ENCODE measurements at regions not wholly inside any gene's neighbourhood (a gene's known extent, or its start where the extent isn't known, plus 50 kb on each side); places are given as distances from the start of the nearest gene placed in this dataset.
"Not testable (repeated sequence)": the region's sequence is repeated elsewhere in the genome, so short reads cannot be mapped to it uniquely, and the experiment has no call there.

DNA sequence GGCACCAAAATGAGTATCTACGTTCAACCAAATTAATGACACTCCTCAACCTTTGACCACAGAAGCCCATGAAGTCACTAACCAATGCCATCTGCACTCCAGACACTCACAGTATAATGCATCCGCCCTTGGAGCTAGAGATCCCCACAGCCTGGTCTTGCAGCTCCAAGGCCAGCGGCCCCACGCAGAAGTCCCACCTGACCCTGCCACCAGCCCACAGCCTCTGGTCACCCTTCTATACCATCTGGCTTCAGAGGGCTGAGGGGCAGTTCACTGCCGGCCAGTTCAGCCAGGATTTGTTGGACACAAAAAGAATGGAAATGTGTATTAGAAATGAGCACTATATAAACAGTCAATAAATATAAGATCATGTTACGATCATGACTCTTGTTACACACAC is 211.2 kb downstream of the RRAGC start:
- no peak for DNase-seq (ENCODE audit: extremely low read depth, low read depth)
- TF ChIP-seq, protein P1, sequence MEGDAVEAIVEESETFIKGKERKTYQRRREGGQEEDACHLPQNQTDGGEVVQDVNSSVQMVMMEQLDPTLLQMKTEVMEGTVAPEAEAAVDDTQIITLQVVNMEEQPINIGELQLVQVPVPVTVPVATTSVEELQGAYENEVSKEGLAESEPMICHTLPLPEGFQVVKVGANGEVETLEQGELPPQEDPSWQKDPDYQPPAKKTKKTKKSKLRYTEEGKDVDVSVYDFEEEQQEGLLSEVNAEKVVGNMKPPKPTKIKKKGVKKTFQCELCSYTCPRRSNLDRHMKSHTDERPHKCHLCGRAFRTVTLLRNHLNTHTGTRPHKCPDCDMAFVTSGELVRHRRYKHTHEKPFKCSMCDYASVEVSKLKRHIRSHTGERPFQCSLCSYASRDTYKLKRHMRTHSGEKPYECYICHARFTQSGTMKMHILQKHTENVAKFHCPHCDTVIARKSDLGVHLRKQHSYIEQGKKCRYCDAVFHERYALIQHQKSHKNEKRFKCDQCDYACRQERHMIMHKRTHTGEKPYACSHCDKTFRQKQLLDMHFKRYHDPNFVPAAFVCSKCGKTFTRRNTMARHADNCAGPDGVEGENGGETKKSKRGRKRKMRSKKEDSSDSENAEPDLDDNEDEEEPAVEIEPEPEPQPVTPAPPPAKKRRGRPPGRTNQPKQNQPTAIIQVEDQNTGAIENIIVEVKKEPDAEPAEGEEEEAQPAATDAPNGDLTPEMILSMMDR (IDR thresholded peaks at IDR 0.05; ENCODE audit: low read depth, low read length), result no peak

DNA sequence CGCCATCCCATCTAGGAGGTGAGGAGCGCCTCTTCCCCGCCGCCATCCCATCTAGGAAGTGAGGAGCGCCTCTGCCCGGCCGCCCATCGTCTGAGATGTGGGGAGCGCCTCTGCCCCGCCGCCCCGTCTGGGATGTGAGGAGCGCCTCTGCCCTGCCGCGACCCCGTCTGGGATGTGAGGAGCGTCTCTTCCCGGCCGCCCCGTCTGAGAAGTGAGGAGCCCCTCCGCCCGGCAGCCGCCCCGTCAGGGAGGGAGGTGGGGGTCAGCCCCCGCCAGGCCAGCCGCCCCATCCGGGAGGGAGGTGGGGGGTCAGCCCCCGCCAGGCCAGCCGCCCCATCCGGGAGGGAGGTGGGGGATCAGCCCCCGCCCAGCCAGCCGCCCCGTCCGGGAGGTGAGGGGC is 212.2 kb downstream of the RRAGC start:
- not testable (repeated sequence) for DNase-seq (ENCODE audit: extremely low read depth, low read depth)

DNA sequence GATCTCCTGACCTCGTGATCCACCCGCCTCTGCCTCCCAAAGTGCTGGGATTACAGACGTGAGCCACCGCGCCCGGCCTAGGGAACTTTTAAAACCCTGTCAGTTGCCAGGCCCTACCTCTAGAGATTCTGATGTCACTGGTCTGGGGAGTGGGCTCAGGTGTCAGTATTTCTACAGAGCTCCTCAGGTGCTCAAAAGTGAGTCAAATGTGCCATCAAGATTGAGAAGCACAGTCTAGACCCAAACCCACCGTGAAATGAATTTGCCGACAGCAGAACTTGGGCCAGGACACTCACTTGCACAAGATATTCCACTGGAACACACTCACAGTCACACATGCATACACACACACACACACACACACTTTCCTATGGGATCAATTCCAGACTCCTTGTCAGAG is 215.5 kb downstream of the RRAGC start:
- DNase-seq (ENCODE audit: extremely low read depth, low read depth), result no peak
- TF ChIP-seq, protein P1 (IDR thresholded peaks at IDR 0.05; ENCODE audit: low read depth, low read length), result no peak

DNA sequence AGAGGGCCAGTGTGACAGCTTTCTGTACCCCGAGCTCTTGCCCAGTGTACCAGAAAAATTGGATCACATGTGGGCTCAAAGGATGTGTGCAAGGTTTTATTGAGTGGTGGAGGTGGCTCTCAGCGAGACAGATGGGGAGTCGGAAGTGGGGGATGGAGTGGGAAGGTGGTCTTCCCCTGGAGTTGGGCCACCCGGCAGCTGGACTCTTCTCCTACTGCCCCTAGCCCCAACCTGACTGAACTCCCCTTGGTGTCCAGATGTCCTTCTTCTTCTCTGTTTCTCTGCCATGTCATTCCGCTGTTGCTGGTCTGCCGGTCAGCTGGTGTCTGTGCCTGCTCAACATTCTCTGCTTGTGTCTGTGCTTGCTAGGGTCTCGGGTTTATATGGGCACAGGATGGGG is 217.9 kb downstream of the RRAGC start:
- TF ChIP-seq, protein P1 (IDR thresholded peaks at IDR 0.05; ENCODE audit: low read depth, low read length), result no peak
- DNase-seq (ENCODE audit: extremely low read depth, low read depth), result no peak

DNA sequence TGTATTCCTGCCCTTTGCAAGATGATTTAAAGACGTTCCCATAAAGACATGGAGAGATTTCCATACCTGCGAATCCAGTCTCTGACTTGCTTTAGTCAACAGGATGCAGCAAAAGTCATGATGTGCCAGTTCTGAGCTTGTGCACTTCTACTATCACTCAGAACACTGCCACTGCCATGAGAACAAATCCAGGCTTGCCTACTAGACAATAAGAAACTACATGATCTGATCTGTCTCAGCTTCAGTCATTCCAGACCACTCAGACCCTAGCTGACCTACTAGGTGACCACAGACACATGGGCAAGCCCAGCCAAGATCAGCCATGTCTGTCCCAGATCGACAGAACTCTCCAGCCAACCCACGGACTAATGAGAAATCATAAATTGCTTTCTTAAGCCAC is 219.2 kb downstream of the RRAGC start:
- TF ChIP-seq, protein P1 (IDR thresholded peaks at IDR 0.05; ENCODE audit: low read depth, low read length), result no peak
- no peak for DNase-seq (ENCODE audit: extremely low read depth, low read depth)

DNA sequence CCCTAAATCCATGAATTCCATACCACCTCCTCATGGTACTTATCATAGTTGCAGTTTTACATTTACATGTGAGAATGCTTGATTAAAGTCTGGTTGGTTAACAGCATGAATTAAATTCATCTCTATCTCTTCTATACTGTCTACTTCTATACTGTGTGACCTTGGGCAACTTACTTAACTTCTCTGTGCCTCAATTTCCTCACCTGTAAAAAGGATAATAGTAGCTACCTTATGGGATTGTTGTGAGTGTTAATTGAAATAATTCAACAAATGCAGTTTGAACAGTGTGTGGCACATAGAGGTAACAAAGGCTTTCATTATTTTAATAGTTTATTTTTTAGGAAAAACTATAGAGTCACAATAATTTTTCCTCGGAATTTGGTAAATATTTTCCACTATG is 231.3 kb downstream of the RRAGC start:
- TF ChIP-seq, protein P1 (IDR thresholded peaks at IDR 0.05; ENCODE audit: low read depth, low read length), result no peak
- DNase-seq (ENCODE audit: extremely low read depth, low read depth), result no peak

DNA sequence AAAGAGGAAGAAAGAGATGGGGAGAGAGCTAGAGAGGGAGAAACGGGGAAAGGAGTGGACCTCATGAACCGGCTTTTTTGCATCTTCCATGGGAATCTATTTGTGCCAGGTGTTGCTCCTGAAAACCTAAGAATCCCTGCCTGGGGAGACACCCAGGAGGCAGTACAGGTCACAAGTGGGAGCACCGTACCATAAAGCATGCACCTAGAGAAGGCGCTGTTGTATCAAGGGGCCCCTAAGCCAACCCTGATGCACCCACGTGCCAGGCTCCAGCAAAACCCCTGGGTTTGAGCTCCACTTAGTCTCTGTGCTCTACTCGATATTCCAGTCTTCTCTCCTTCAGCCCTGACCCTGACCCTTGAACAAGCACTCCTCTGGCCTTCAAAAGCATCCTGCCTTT is 233.6 kb downstream of the RRAGC start:
- no peak for DNase-seq (ENCODE audit: extremely low read depth, low read depth)
- TF ChIP-seq, protein P1 (IDR thresholded peaks at IDR 0.05; ENCODE audit: low read depth, low read length), result no peak

DNA sequence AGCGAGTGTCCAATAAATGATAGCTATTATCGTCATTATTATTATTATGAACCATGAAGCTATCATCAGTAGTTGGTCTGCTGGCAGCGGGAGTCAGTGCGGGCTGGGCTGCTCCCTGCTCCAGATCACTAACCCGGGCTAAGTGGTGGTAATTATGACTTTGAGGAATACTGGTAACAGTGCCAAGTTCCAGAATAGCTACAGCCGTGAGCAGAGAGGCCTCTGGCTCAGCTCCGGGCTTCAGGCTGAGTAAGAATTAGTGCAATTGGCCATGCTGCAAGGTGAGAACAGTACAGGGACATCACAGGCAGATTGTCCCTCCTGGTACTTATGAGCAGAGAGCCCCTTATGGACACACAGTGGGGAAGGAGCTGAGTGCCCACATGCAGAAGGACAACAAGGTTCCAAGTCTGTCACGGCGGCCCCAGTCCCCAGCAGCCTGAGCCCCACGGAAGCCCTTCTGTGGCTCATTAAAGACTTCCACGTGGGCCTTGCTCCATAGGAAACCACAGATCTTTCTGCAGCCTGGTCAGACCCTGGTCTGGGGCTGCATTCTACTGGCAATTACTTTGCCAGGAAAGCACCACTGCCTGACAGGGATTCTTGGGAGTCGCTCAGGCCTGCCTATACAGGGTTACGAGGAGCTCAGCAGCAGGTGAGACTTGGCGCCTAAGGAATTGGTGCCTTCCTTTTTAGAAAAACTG is 235.1 kb downstream of the RRAGC start:
- DNase-seq (ENCODE audit: extremely low read depth, low read depth), result no peak

More for the DNA sequence above, 235.1 kb downstream of the RRAGC start:
- TF ChIP-seq, protein P1 (IDR thresholded peaks at IDR 0.05; ENCODE audit: low read depth, low read length), result no peak

Data from AG09319 (cell line).